ENCODE measurements at regions not wholly inside any gene's neighbourhood (a gene's known extent, or its start where the extent isn't known, plus 50 kb on each side); places are given as distances from the start of the nearest gene placed in this dataset.

- DNase-seq = no peak
Observed at GRCh38 chr15:46329876-46330275, 695.0 kb downstream of the SQOR start.

GRCh38 chr15:46331546-46331945, 696.7 kb downstream of the SQOR start:
- no peak for DNase-seq

- no peak for DNase-seq
Observed at GRCh38 chr15:46343196-46343935, 708.5 kb downstream of the SQOR start.

- no peak for DNase-seq
Observed at GRCh38 chr15:46344115-46344724, 709.4 kb downstream of the SQOR start.

- DNase-seq = no peak
Observed at GRCh38 chr15:46344915-46345314, 710.1 kb downstream of the SQOR start.

- DNase-seq = no peak
Observed at GRCh38 chr15:46354443-46354842, 719.6 kb downstream of the SQOR start.

- no peak for DNase-seq
Observed at GRCh38 chr15:46365572-46365971, 730.7 kb downstream of the SQOR start.

- no peak for DNase-seq
Observed at GRCh38 chr15:46366360-46367007, 731.7 kb downstream of the SQOR start.

- no peak for DNase-seq
Observed at GRCh38 chr15:46383978-46384377, 749.1 kb downstream of the SQOR start.

- no peak for DNase-seq
Observed at GRCh38 chr15:46386356-46386755, 751.5 kb downstream of the SQOR start.

- DNase-seq = no peak
Observed at GRCh38 chr15:46389739-46390138, 754.9 kb downstream of the SQOR start.

GRCh38 chr15:46394463-46394862, 759.6 kb downstream of the SQOR start:
- DNase-seq = no peak

GRCh38 chr15:46408312-46408711, 773.5 kb downstream of the SQOR start:
- no peak for DNase-seq

- DNase-seq = no peak
Observed at GRCh38 chr15:46409841-46410301, 775.0 kb downstream of the SQOR start.

- DNase-seq = no peak
Observed at GRCh38 chr15:46410705-46411104, 775.9 kb downstream of the SQOR start.

GRCh38 chr15:46411900-46412299, 777.1 kb downstream of the SQOR start:
- DNase-seq = no peak

GRCh38 chr15:46413799-46414198, 779.0 kb downstream of the SQOR start:
- DNase-seq = no peak

GRCh38 chr15:46416544-46416943, 781.7 kb downstream of the SQOR start:
- DNase-seq = no peak

- no peak for DNase-seq
Observed at GRCh38 chr15:46420990-46421389, 786.2 kb downstream of the SQOR start.

GRCh38 chr15:46441294-46442062, 806.6 kb downstream of the SQOR start:
- DNase-seq = no peak

GRCh38 chr15:46442184-46442583, 807.4 kb downstream of the SQOR start:
- DNase-seq = peak; percentile 31

- DNase-seq = no peak
Observed at GRCh38 chr15:46442901-46443590, 808.2 kb downstream of the SQOR start.

Measured in T1000 (cell line).